ENCODE measurements at regions not wholly inside any gene's neighbourhood (a gene's known extent, or its start where the extent isn't known, plus 50 kb on each side); places are given as distances from the start of the nearest gene placed in this dataset.

DNA sequence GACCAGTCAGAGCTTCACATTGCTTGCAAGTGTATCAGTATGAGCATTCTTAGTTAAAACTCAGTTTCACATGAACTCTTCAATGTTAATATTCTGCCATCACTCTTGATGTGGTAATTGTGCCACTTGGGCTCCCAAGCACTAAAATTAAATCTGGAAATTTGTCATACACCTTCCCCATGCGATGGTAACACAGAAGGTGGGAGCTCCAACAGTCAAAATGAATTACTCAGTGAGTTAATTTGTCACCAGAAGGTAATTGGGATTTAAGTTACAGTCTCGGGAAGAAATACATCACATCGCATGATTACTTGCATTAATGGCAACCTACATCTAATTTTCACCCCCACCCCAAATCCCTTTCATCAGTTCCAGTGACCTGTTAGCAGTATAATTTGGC lies 376.5 kb upstream of the DAB1 start:
- Histone ChIP-seq H3K27ac (no peak overlapping the region), H3K9me3 (no peaks in the 10 kb centered on the region)
- WGBS, 2 donors (ENCODE audit: low coverage in 1 of 2) = 87 to 92% methylated on average over 3 of the region's 3 CpGs

DNA sequence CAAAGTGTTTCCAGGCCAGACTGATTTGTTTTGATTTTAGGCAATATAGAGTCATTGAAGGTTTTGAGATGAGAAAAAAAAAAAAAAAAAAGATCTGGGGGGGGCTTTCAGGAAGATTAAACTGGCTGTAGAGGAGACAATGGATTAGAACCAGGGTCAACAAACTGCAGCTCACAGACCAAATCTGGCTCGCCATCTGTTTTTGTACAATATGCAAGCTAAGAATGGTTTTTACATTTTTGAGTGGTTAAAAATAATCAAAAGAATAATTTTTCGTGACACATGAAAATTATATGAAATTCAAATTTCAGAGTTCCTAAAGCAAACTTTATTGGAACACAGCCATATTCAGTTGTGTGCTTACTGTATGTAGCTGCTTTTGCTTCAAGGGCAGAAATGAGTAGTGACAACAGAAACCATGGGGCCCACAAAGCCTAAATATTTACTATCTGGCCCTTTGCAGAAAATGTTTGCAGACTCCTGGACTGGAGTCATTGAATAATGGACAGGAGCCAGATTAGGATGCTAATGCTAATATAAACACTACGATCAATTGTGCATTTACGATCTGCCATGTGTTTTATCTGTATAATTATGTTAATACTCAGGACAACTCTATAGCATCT lies 375.7 kb upstream of the DAB1 start:
- Histone ChIP-seq H3K4me3 (no peak overlapping the region), H3K9me3 (no peaks in the 10 kb centered on the region), H3K4me1 (no peaks in the 10 kb centered on the region), H3K27ac (no peak overlapping the region), H3K36me3 (no peaks in the 10 kb centered on the region), H3K27me3 (no peaks in the 10 kb centered on the region)
- 42 to 74% methylated on average over 4 of the region's 4 CpGs for WGBS, 2 donors (ENCODE audit: low coverage in 1 of 2)
- no peak for ATAC-seq
- TF ChIP-seq, protein P1, sequence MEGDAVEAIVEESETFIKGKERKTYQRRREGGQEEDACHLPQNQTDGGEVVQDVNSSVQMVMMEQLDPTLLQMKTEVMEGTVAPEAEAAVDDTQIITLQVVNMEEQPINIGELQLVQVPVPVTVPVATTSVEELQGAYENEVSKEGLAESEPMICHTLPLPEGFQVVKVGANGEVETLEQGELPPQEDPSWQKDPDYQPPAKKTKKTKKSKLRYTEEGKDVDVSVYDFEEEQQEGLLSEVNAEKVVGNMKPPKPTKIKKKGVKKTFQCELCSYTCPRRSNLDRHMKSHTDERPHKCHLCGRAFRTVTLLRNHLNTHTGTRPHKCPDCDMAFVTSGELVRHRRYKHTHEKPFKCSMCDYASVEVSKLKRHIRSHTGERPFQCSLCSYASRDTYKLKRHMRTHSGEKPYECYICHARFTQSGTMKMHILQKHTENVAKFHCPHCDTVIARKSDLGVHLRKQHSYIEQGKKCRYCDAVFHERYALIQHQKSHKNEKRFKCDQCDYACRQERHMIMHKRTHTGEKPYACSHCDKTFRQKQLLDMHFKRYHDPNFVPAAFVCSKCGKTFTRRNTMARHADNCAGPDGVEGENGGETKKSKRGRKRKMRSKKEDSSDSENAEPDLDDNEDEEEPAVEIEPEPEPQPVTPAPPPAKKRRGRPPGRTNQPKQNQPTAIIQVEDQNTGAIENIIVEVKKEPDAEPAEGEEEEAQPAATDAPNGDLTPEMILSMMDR (IDR thresholded peaks at IDR 0.05) = no peak
- TF ChIP-seq POLR2AphosphoS5 (IDR thresholded peaks at IDR 0.05) (no peak), EP300 (IDR thresholded peaks at IDR 0.05) (no peak), POLR2A (IDR thresholded peaks at IDR 0.05) (no peak)

More for the DNA sequence above, 376.5 kb upstream of the DAB1 start:
- no peaks in the 10 kb centered on the region for H3K36me3 ChIP-seq
- no peak for ATAC-seq
- H3K27me3 ChIP-seq = no peaks in the 10 kb centered on the region
- no peaks in the 10 kb centered on the region for H3K4me1 ChIP-seq
- TF ChIP-seq POLR2AphosphoS5 (IDR thresholded peaks at IDR 0.05) = no peak
- TF ChIP-seq, protein P1 (IDR thresholded peaks at IDR 0.05) = no peak
- TF ChIP-seq EP300 (IDR thresholded peaks at IDR 0.05) = no peak
- no peak for TF ChIP-seq POLR2A (IDR thresholded peaks at IDR 0.05)
- no peak overlapping the region for H3K4me3 ChIP-seq

DNA sequence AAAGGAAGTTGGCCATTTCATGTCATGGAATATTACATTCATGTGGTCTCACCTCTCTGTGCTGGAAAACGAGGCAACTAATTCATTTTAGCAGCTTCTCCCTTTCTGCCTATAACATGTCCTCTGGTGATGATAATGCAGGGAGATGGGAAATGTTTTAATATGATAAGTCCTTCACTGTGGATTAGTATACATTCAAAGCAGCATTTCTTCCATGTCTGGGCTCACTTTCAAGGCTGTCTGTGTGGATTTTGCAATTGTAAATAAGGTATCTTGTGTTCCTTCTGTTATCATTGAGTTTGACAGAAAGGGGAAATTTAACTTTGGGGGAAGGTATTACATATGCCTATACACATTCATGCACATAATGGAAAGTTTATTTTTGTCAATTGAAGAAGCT lies 374.7 kb upstream of the DAB1 start:
- Histone ChIP-seq H3K9me3 (no peaks in the 10 kb centered on the region), H3K27me3 (no peaks in the 10 kb centered on the region), H3K4me1 (no peaks in the 10 kb centered on the region), H3K4me3 (no peak overlapping the region), H3K36me3 (no peaks in the 10 kb centered on the region), H3K27ac (no peak overlapping the region)
- no peak for ATAC-seq
- no peak for TF ChIP-seq EP300 (IDR thresholded peaks at IDR 0.05)
- TF ChIP-seq, protein P1 (IDR thresholded peaks at IDR 0.05) = no peak
- TF ChIP-seq POLR2A (IDR thresholded peaks at IDR 0.05) = no peak
- TF ChIP-seq POLR2AphosphoS5 (IDR thresholded peaks at IDR 0.05) = no peak
- 27 to 67% methylated on average over 1 of the region's 1 CpG for WGBS, 2 donors (ENCODE audit: low coverage in 1 of 2)

DNA sequence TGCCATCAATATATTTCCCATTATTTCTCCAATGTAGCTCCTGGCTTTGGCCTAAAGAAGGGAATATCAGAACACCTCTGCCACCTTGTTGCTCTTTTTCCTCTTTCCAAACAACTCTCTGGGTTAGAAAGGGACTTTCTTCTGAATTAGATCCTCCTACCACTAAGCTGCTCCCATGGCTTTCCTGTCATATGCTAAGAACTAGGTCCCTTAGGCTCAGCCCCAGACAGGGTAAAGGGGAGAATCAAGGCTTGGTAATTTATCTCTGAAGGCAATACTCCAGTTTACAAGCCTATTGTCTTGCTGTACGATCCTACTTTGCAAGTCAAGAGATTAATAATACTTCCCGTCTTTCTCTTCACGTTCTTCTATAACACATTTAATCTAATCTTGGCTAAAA lies 373.2 kb upstream of the DAB1 start:
- H3K4me1 ChIP-seq = no peaks in the 10 kb centered on the region
- WGBS, 2 donors (ENCODE audit: low coverage in 1 of 2) = 38 to 92% methylated on average over 2 to 3 of the region's 3 CpGs

DNA sequence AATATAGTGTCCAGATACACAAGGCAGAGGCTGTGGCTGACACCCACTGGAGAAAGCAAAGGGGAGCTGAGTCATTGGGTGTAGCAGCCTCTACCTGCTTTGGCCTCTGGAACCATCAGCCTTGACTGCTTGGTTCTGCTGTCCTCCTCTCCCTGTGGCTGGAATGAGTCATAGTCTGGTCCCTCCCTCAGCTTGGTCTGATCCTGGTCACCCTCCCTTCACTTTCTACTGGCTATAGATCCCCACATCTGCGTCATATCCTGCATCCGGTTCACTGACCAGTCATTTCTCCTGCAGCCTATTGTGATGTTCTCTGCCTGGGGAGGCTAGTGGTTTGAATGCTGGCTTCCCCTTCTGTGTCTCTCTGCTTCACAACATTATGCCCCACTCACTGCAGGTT lies 372.8 kb upstream of the DAB1 start:
- Histone ChIP-seq H3K4me1 (no peaks in the 10 kb centered on the region), H3K9me3 (no peaks in the 10 kb centered on the region), H3K4me3 (no peak overlapping the region), H3K27ac (no peak overlapping the region), H3K36me3 (no peaks in the 10 kb centered on the region), H3K27me3 (no peaks in the 10 kb centered on the region)
- TF ChIP-seq, protein P1 (IDR thresholded peaks at IDR 0.05) = no peak
- TF ChIP-seq EP300 (IDR thresholded peaks at IDR 0.05) (no peak), POLR2AphosphoS5 (IDR thresholded peaks at IDR 0.05) (no peak), POLR2A (IDR thresholded peaks at IDR 0.05) (no peak)
- WGBS, 2 donors (ENCODE audit: low coverage in 1 of 2) = 65% methylated on average over 2 of the region's 2 CpGs; no CpG with 5 or more reads in 1 of the 2 donors
- ATAC-seq = no peak

More for the DNA sequence above, 373.2 kb upstream of the DAB1 start:
- Histone ChIP-seq H3K27ac (no peak overlapping the region), H3K36me3 (no peaks in the 10 kb centered on the region), H3K4me3 (no peak overlapping the region), H3K27me3 (no peaks in the 10 kb centered on the region), H3K9me3 (no peaks in the 10 kb centered on the region)
- no peak for ATAC-seq
- TF ChIP-seq POLR2A (IDR thresholded peaks at IDR 0.05) (no peak), POLR2AphosphoS5 (IDR thresholded peaks at IDR 0.05) (no peak), EP300 (IDR thresholded peaks at IDR 0.05) (no peak)
- TF ChIP-seq, protein P1 (IDR thresholded peaks at IDR 0.05) = no peak
